T47D (cell line): ENCODE measurements at regions not wholly inside any gene's neighbourhood (a gene's known extent, or its start where the extent isn't known, plus 50 kb on each side); places are given as distances from the start of the nearest gene placed in this dataset.
A peak's percentile ranks its signal among the peaks of the same experiment; 100 is the strongest.

ENCODE experiments used
- DNase-seq, 2 experiments: peaks; one replicate each; pipeline versions ENCODE4 v3.0.0 to v3.0.0-alpha.2; 2011 to 2012; ENCODE audit warnings: low read depth in 1 of 2, low spot score in 1 of 2
- JUND ChIP-seq: IDR thresholded peaks from 2 replicates; pipeline ENCODE4 v1.6.1; 2012; ENCODE audit warnings: low read depth
- in situ Hi-C: cut with HindIII; loops from 2 replicates; pipeline ENCODE4 v1.10.0; 2016; ENCODE audit warnings: low sequenced_read_pairs, low pct_unique_long_range_greater_than_20kb

DNA sequence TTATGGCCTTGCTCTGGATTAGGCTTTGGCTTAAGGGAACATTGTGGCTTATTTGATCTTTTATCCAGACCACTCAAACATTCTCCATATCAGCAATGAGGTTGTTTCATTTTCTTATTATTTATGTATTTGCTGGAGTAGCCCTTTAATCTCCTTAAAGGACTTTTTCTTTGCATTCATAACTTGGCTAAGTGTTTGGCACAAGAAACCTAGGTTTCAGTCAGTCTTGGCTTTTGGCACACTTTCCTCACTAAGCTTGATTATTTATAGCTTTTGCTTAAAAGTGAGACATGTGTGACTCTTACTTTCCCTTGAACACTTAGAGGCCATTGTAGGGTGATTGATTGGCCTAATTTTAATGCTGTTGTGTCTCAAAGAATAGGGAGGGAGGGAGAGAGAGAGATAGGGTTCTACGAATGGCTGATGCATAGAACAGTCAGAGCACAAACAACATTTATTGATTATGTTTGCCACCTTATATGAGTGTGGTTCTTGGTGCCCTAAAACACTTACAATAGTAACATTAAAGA lies 2265.3 kb upstream of the C9orf72 start:
- in situ Hi-C loops, result no loop called here
- no peak for TF ChIP-seq JUND
- DNase-seq, result no peak

DNA sequence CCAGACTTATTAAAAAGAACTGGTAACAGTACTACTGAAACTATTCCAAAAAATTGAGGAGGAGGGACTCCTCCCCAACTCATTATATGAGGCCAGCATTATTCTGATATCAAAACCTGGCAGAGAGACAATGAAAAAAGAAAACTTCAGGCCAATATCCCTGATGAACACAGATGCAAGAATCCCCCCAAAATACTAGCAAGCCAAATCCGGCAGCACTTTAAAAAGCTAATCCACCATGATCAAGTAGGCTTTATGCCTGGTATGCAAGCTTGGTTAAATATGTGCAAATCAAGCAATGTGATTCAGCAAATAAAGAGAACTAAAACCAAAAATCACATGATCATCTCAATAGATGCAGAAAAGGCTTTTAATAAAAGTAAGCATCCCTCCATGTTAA lies 2271.0 kb upstream of the C9orf72 start:
- no peak for DNase-seq
- in situ Hi-C loops, result no loop called here
- no peak for TF ChIP-seq JUND

DNA sequence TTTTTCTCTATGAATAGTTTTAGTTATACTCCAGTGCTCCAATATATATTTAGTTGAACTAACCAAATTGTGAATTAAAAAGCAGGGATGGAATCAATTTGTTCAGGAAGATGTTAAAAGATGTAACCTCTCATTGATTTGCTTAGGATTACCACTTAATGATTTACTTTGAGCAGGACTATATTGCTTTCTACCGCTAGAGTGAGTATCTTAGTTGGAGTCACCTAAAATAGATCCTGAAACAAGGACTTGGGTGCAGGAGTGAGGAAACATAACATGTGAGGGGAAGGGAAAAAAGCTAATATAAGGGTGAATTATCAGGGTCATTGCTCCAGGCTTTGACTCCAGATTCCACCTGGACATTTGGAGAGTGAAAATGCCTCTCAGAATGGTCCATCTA lies 2277.4 kb upstream of the C9orf72 start:
- in situ Hi-C loops, result no loop called here
- TF ChIP-seq JUND, result no peak
- peak in 1 of 2 experiments; percentile 37 for DNase-seq

DNA sequence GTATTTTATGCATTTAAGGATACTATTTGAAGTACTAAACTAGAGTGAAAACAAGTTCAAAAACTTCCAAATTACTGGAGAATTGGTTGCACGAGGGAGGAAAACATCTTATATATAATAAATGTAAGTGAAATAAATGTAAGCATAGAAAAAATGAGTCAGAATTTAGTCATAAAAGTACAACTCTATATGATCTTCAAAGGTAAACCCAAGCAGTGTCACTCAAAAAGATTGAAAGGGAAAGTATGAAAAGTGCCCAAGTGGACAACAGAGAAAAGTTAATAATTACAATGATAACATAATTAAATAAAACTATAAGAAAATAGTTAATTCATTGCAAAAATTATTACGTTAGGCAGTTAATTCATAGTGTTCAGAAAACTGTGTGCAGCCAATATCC lies 2288.5 kb upstream of the C9orf72 start:
- in situ Hi-C loops, result no loop called here
- TF ChIP-seq JUND, result no peak

DNA sequence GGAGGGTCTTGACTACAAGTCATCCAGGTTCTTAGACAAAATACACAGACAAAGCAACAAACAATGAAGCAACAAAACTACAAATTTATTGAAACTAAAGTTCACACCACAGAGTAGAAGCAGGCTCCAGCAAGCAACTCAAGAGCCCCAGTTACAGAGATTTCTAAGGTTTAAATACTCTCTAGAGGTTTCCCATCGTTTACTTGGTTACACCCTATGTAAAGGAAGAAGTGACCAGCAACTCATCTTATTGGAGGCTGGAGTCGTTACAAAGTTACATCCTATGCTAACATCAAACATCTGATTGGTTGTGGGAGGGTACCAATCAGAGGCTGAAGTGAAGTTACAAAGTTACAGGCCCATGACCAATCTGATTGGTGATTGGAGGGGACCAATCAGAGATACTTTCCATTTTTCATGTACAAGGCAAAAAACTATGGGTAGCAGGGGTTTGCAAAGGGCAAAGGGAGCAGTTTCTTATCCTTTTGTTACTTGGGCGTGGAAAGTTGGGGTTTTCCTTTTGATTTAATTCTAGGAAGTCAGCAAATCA lies 2292.6 kb upstream of the C9orf72 start:
- no peak for DNase-seq
- in situ Hi-C loops, result no loop called here
- no peak for TF ChIP-seq JUND

More for the DNA sequence above, 2288.5 kb upstream of the C9orf72 start:
- DNase-seq, result no peak

DNA sequence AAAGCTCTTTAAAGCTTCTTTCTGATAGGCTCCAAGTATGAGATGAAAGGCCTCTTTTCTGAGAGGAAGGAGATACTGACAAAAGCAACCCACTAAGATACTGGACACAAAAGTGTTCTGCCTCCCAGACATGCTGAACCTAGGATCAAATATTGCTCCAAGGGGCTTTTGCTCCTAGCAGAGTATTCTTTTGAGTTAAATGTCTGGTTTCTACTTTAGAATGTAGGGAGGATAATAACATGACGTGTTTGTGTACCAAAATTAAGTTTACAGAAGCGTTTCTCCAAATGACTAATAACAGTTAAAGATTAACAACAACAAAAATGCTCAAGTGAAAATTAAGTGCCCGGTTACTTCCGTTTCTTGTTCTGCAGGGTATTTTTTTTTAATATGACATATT lies 2293.3 kb upstream of the C9orf72 start:
- in situ Hi-C loops, result no loop called here
- no peak for TF ChIP-seq JUND
- no peak for DNase-seq

DNA sequence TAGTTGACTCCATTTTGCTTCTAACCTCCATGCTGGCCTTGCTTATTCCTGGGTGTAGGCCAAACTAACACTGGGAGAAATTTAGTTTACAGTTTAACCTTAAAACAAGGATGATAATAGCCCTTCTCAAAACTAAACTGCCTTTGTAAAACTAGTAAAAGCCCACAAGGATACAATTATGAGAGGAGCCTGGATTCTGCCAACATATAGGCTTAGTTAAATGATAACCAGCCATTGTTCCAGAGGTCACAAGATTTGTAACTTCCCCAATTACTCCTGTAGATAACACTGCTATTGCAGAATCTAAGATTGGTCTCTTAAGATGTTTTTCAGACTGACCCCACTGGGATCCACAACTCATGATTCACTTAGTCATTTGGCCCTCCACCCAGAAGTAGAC lies 2300.3 kb upstream of the C9orf72 start:
- in situ Hi-C loops, result no loop called here
- DNase-seq, result no peak
- TF ChIP-seq JUND, result no peak

DNA sequence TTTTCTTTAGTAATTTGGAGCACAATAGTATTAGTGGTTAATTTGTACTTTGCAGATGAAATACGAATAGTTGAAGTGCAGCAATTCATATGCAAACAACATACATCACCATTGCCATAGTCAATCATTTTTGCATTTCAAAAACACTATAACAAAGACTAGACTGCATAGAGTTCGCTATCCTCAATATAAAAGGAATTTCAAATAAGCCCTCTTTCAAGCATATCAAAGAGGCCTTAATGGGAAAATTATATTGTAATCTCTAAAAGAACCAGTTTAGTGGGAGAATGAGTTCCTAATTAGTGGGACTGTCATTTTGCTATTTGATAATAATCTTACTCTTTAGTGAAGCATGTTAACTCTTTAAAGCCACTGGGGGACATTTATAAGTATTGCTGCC lies 2302.3 kb upstream of the C9orf72 start:
- DNase-seq, result no peak
- in situ Hi-C loops, result no loop called here
- TF ChIP-seq JUND, result no peak

DNA sequence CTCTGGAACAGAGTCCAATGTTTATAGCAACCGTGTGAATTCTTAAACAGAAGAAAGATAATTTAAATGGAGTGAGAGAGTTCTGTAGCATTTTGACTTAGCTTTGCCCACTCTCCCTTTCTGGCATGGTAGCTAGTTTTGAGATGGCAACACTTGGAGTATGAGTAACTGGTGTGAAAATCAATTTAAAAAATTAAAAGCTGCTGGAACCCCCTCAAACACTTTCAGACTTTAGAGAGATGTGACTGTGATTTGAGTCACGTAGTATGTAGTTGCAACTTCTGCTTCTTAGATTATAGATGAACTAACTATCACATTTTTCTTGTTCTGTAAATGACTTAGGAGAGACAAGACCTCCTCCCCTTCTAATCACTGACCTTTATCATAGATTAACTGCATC lies 2309.5 kb upstream of the C9orf72 start:
- in situ Hi-C loops, result no loop called here
- no peak for DNase-seq
- no peak for TF ChIP-seq JUND

DNA sequence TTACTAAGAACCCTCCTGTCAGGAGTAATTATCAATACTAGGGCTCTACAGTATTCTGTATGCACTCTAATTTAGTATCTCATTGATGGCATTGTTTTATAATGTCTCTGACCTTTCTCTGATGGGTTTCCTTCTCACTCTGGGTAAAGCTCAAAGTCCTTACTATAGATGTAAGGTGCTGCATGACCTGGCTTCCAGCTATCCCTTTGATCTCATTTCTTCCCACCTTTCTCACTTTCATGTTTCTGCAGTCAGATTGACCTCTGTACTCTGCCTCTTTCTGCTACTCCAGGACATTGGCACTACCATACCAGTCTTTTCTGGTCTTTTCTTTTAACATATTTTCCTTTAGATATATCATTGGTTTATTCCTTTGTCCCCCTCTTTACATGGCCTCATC lies 2332.8 kb upstream of the C9orf72 start:
- DNase-seq, result no peak
- in situ Hi-C loops, result no loop called here
- TF ChIP-seq JUND, result no peak

DNA sequence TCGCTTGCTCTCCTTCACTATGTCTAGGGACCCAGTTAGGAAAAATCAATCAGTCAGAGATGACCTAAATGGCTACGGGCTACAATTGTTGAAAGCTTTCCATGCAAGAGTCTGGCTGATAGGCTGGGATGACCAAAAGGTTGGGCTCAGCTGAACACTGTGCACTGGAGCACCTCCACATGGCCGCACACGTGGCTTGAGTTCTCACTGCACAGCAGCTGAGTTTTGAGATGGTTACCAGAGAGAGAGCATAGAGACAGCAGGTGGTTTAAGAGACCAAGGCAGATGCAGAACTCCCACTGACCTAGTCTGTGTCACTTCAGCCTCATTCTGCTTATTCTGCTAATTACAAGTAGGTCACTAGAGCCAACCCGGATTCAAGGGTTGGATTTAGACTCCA lies 2354.8 kb upstream of the C9orf72 start:
- in situ Hi-C loops, result no loop called here
- TF ChIP-seq JUND, result no peak
- no peak for DNase-seq

DNA sequence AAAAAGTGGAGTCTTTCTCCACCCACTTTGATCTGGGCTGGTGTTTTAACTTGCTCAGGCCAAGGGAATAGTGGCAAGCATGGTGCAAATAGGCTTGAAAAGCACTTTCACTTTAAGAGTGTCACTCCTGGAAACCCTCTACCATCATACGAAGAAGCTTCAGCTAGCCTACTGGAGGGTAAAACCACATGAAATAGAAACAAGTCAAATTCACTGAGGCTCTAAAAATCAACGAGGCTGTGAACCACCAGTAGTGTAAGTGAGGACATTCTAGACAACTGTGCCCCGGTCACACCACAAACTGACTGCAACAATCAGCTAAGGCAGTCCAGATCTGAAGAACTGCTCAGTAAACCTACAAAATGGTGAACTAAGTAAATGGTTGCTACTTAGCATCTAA lies 2366.3 kb upstream of the C9orf72 start:
- no peak for DNase-seq
- in situ Hi-C loops, result no loop called here
- no peak for TF ChIP-seq JUND

DNA sequence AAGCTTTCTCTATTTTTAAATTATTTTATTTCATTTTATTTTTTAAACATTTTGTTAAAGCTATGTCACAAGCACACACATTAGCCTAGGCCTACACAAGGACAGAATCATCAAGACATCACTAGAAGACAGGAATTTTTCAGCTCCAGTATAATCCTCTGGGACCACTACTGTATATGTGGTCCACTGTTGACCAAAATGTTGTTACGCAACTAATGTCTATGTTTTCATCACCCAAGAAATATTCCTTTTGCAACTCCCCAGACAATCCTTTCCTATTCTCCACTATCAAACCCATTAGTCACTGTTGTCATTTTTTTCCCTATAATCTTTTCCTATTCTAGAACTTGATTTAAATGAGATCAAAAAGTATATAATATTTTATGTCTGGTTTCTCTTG lies 2371.7 kb upstream of the C9orf72 start:
- no peak for TF ChIP-seq JUND
- in situ Hi-C loops, result no loop called here
- no peak for DNase-seq

DNA sequence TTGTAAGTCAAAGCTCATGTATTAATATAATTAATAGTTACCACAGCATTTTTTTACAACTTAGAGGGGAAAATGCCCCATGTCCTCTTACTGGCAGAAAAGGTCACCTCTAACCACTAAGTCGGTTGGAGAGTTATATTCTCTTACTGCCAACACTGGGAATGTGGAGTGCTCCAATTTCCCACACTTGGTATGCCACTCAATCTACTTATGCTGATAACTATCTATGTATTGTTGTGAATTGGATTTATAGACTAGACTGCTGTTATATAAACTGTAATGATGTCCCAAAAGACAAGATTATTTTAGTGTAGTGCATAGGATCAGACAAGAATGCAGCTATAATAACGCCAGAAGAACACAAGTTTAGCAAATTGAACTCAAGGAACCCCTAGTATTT lies 2385.2 kb upstream of the C9orf72 start:
- in situ Hi-C loops, result no loop called here
- TF ChIP-seq JUND, result no peak
- peak in 1 of 2 experiments; percentile 4 for DNase-seq
